OCI-LY3 (cell line): ENCODE measurements at regions not wholly inside any gene's neighbourhood (a gene's known extent, or its start where the extent isn't known, plus 50 kb on each side); places are given as distances from the start of the nearest gene placed in this dataset.

ENCODE experiments used
- H2AFZ ChIP-seq: fragments of 200-600, 300-600 bp; shearing (Covaris generic); 2 replicates; pipeline ENCODE4 v1.6.0; 2014; ENCODE audit warnings: antibody characterized with exemption, low read depth, low read length
- H3K27ac ChIP-seq: fragments of 200-600, 300-600 bp; sonication (generic); 2 replicates; pipeline ENCODE4 v1.5.1; 2014; ENCODE audit warnings: mild to moderate bottlenecking, low read length, moderate library complexity, mixed read lengths
- H3K27me3 ChIP-seq: fragments of 200-600, 300-600 bp; sonication (generic); 2 replicates; pipeline ENCODE4 v1.6.1; 2014; ENCODE audit warnings: low read depth, low read length, mixed read lengths
- H3K36me3 ChIP-seq: fragments of 200-600, 300-600 bp; sonication (generic); replicated peaks from 2 replicates; pipeline ENCODE3; 2014; ENCODE audit warnings: low read depth, low read length, mixed read lengths
- H3K4me1 ChIP-seq: fragments of 300-600, 200-600 bp; sonication (generic); 2 replicates; pipeline ENCODE4 v1.6.1; 2014; ENCODE audit warnings: low read length, mixed read lengths
- H3K4me2 ChIP-seq: fragments of 200-600, 300-600 bp; sonication (generic); 2 replicates; pipeline ENCODE4 v1.6.1; 2014; ENCODE audit warnings: low read length, mixed read lengths
- H3K4me3 ChIP-seq: fragments of 300-600, 200-600 bp; sonication (generic); 2 replicates; pipeline ENCODE4 v1.5.1; 2014; ENCODE audit warnings: antibody characterized with exemption, mild to moderate bottlenecking, low read length, moderate library complexity
- H3K79me2 ChIP-seq: fragments of 300-600, 200-600 bp; shearing (Covaris generic); 2 replicates; pipeline ENCODE4 v1.6.1; 2014; ENCODE audit warnings: mild to moderate bottlenecking, low read length, mixed read lengths
- H3K9ac ChIP-seq: fragments of 300-600, 200-600 bp; shearing (Covaris generic); 2 replicates; pipeline ENCODE4 v1.6.0; 2014; ENCODE audit warnings: mild to moderate bottlenecking, low read length, moderate library complexity
- H3K9me3 ChIP-seq: fragments of 200-600, 300-600 bp; shearing (Covaris generic); 2 replicates; pipeline ENCODE4 v1.6.1; 2014; ENCODE audit warnings: low read length, mixed read lengths; ENCODE audit not compliant: insufficient read depth
- H4K20me1 ChIP-seq: fragments of 200-600, 300-600 bp; sonication (generic); 2 replicates; pipeline ENCODE4 v1.6.1; 2016; ENCODE audit warnings: low read length, mixed read lengths; ENCODE audit not compliant: insufficient read depth
- CTCF ChIP-seq: fragments of 200-600, 300-600 bp; sonication (generic); IDR thresholded peaks from 2 replicates; pipeline ENCODE4 v1.5.1; 2014; ENCODE audit warnings: antibody characterized with exemption, low read length, low read depth
- EZH2phosphoT487 ChIP-seq: fragments of 200-600 bp; shearing (Covaris generic); IDR thresholded peaks from 2 replicates; pipeline ENCODE4 v1.6.1; 2018; ENCODE audit warnings: antibody characterized with exemption, mixed run types, low read depth

GRCh38 chr14:88129306-88130056 is 124.5 kb downstream of the GPR65 start:
- H2AFZ ChIP-seq: 0 out of 2 replicates have a peak overlapping the region, but pooled peaks have one; percentile 32
- H3K9me3 ChIP-seq: 0 out of 2 replicates have a peak, but pooled peaks cover 5% of the 10 kb centered on the region
- peak overlapping the region; percentile 65 for H3K4me2 ChIP-seq
- 0 out of 2 replicates have a peak, but pooled peaks cover 4% of the 10 kb centered on the region for H3K27me3 ChIP-seq
- no peaks in the 10 kb centered on the region for H3K36me3 ChIP-seq
- H3K79me2 ChIP-seq: no peaks in the 10 kb centered on the region
- peak overlapping the region; percentile 56 for H3K4me3 ChIP-seq
- H3K4me1 ChIP-seq: peaks cover 13% of the 10 kb centered on the region
- H4K20me1 ChIP-seq: no peaks in the 10 kb centered on the region
- H3K9ac ChIP-seq: no peak overlapping the region
- TF ChIP-seq EZH2phosphoT487 (no peak), CTCF (peak; percentile 29; the same call in 1 of the 2 replicates)
- no peak overlapping the region for H3K27ac ChIP-seq

- Histone ChIP-seq H3K9ac (no peak overlapping the region), H3K79me2 (no peaks in the 10 kb centered on the region), H3K36me3 (no peaks in the 10 kb centered on the region), H3K4me3 (peak overlapping the region; percentile 56), H3K27ac (no peak overlapping the region), H3K4me2 (peak overlapping the region; percentile 65), H3K9me3 (0 out of 2 replicates have a peak, but pooled peaks cover 5% of the 10 kb centered on the region), H2AFZ (0 out of 2 replicates have a peak overlapping the region, but pooled peaks have one; percentile 32), H4K20me1 (no peaks in the 10 kb centered on the region), H3K4me1 (peaks cover 13% of the 10 kb centered on the region), H3K27me3 (0 out of 2 replicates have a peak, but pooled peaks cover 4% of the 10 kb centered on the region)
- no peak for TF ChIP-seq EZH2phosphoT487
- no peak for TF ChIP-seq CTCF
Observed at GRCh38 chr14:88130057-88130432, 125.1 kb downstream of the GPR65 start.
